MCF 10A (cell line): ENCODE measurements at regions not wholly inside any gene's neighbourhood (a gene's known extent, or its start where the extent isn't known, plus 50 kb on each side); places are given as distances from the start of the nearest gene placed in this dataset.

Experiments
- BruUV-seq: library from RNA; stranded (reverse); fragments of 400-500 nt; replicated peaks from 2 replicates; lab custom pipeline; 2021; lab: Mats Ljungman, UMichigan
- CTCF ChIA-PET: fragments of 300-600 bp; sonication (Branson Sonifier 250); formaldehyde crosslinking; extraction: SDS; loops from one replicate; lab custom pipeline; 2021; ENCODE audit warnings: antibody characterized with exemption, inconsistent platforms; lab: Yijun Ruan, JAX
- POLR2A ChIA-PET: fragments of 300-600, 350-650 bp; sonication (Branson Sonifier 250); formaldehyde crosslinking; extraction: SDS; loops from one replicate; lab custom pipeline; 2020; ENCODE audit warnings: antibody characterized with exemption, inconsistent platforms; lab: Yijun Ruan, JAX
- DNase-seq: peaks from one replicate; pipeline ENCODE4 v3.0.0-alpha.2; 2018; ENCODE audit not compliant: unreplicated experiment
- H3K27ac Mint-ChIP-seq: one replicate; pipeline ENCODE4 v1.8.0; 2022; ENCODE audit warnings: mild to moderate bottlenecking, low read depth, mixed read lengths; ENCODE audit not compliant: unreplicated experiment
- H3K27me3 Mint-ChIP-seq: one replicate; pipeline ENCODE4 v1.8.0; 2022; ENCODE audit warnings: mixed read lengths; ENCODE audit not compliant: insufficient read depth, unreplicated experiment
- H3K36me3 Mint-ChIP-seq: one replicate; pipeline ENCODE4 v1.8.0; 2022; ENCODE audit warnings: mild to moderate bottlenecking, moderate library complexity, mixed read lengths; ENCODE audit not compliant: insufficient read depth, unreplicated experiment
- H3K4me1 Mint-ChIP-seq: one replicate; pipeline ENCODE4 v1.8.0; 2022; ENCODE audit warnings: mixed read lengths; ENCODE audit not compliant: insufficient read depth, unreplicated experiment
- H3K4me3 Mint-ChIP-seq: one replicate; pipeline ENCODE4 v1.8.0; 2022; ENCODE audit warnings: mild to moderate bottlenecking, moderate library complexity, mixed read lengths; ENCODE audit not compliant: unreplicated experiment
- H3K9me3 Mint-ChIP-seq: one replicate; pipeline ENCODE4 v1.8.0; 2022; ENCODE audit warnings: mixed read lengths; ENCODE audit not compliant: unreplicated experiment
- intact Hi-C: fragments of 100-400 bp; cut with micrococcal nuclease; formaldehyde crosslinking; loops from 2 replicates; pipeline ENCODE4 v1.14.1; 2022
- TF ChIP-seq, protein P1 (sequence below): fragments of 200-600 bp; IDR thresholded peaks from one replicate; pipeline ENCODE4 v1.8.0; 2022; ENCODE audit warnings: antibody characterized with exemption, mild to moderate bottlenecking; ENCODE audit not compliant: unreplicated experiment

DNA sequence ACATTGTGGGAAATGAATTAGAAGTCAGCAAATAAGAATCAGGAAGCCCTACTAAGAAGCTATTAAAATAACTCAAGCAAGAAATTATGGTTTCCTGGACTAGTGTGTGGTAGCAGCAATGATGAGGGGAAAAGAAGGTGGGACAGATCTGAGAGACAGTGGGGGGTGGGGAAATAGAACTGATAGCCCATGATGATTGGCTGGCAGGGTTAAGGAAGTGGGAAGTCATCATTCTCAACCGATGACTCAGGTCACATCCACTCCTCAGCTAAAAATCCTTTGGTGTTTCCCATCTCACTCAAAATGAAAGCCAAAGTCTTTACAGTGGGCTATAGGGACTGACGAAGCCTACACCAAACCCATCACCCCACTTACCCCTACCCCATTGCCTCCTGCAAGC is 153.9 kb upstream of the ARHGEF26 start:
- TF ChIP-seq, protein P1, sequence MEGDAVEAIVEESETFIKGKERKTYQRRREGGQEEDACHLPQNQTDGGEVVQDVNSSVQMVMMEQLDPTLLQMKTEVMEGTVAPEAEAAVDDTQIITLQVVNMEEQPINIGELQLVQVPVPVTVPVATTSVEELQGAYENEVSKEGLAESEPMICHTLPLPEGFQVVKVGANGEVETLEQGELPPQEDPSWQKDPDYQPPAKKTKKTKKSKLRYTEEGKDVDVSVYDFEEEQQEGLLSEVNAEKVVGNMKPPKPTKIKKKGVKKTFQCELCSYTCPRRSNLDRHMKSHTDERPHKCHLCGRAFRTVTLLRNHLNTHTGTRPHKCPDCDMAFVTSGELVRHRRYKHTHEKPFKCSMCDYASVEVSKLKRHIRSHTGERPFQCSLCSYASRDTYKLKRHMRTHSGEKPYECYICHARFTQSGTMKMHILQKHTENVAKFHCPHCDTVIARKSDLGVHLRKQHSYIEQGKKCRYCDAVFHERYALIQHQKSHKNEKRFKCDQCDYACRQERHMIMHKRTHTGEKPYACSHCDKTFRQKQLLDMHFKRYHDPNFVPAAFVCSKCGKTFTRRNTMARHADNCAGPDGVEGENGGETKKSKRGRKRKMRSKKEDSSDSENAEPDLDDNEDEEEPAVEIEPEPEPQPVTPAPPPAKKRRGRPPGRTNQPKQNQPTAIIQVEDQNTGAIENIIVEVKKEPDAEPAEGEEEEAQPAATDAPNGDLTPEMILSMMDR, result no peak
- POLR2A ChIA-PET, result no interaction called here
- no peak for DNase-seq
- intact Hi-C loops, result no loop called here
- BruUV-seq, result no TSS peak
- Mint-ChIP-seq H3K4me1 (no peaks in the 10 kb centered on the region), H3K27ac (no peak overlapping the region), H3K27me3 (no peaks in the 10 kb centered on the region), H3K4me3 (no peak overlapping the region), H3K36me3 (no peaks in the 10 kb centered on the region), H3K9me3 (peaks cover 11% of the 10 kb centered on the region)
- CTCF ChIA-PET, result interaction anchor here (0.5 to 0.6 kb wide), 3 partner anchors 30 to 534 kb away, joined by 3 to 4 read pairs (median 3); no protein-coding TSS in a partner anchor

DNA sequence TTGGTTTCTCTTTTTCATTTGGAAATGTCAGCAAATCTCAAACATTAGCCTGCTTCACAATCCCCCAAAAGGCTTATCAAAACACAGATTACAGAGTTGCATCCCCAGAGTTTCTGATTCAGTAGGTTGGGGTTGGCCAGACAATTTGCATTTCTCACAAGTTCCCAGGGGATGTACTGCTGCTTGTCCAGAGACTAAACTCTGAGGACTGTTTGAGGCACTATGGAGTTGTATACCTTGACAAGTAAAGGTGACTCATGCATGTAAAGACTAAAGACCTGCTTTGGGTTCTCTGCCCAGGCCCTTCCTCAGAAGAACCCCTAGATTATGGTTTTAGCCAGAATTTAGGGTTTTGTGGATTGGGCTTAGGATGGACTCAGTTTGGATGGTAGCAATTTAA is 151.1 kb upstream of the ARHGEF26 start:
- intact Hi-C loops, result loop anchor here (5.0 to 10.0 kb wide), 2 partner anchors 375 to 808 kb away; partner anchors contain the start of gene RAP2B
- Mint-ChIP-seq H3K27me3 (no peaks in the 10 kb centered on the region), H3K4me1 (no peaks in the 10 kb centered on the region), H3K4me3 (no peak overlapping the region), H3K9me3 (peaks cover 11% of the 10 kb centered on the region), H3K27ac (no peak overlapping the region), H3K36me3 (no peaks in the 10 kb centered on the region)
- POLR2A ChIA-PET, result interaction anchor here (0.6 to 1.5 kb wide), 5 partner anchors 9 to 809 kb away, joined by 3 to 4 read pairs (median 3); no protein-coding TSS in a partner anchor
- TF ChIP-seq, protein P1, result no peak
- no peak for DNase-seq
- BruUV-seq, result no TSS peak
- CTCF ChIA-PET, result interaction anchor here (0.6 to 4.1 kb wide), 22 partner anchors 9 to 944 kb away, joined by 3 to 17 read pairs (median 4); no protein-coding TSS in a partner anchor

DNA sequence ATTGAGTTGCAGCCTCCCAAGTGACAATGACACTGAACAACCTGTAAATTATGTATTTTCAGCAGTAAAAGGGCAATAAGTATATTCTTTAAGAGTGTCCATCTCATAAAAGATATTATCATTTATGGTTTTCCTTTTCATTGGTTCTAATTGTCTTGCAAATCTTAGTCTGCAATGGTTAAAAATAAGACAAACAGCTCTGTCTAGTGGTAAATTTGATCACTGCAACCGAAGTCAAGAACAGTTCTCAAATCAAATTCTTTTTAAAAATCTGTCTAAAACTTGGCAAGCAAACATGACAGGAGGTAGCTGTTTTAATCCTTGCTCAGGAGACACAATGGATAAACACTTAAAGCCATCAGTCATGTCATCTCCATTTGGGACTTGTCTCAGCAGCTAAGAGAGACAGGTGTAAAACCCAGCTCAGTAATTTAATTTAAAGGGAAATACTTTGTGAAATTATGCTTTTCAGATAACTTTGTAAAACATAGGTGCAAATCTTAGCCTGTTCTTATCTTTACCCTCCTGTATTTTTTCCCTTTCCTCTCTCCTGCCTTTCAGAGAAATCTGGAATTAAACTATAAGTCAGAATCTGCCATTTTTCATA is 150.3 kb upstream of the ARHGEF26 start:
- Mint-ChIP-seq H3K27ac (no peak overlapping the region), H3K9me3 (peaks cover 11% of the 10 kb centered on the region), H3K4me3 (no peak overlapping the region), H3K36me3 (no peaks in the 10 kb centered on the region), H3K4me1 (no peaks in the 10 kb centered on the region), H3K27me3 (no peaks in the 10 kb centered on the region)
- no TSS peak for BruUV-seq
- DNase-seq, result peak; percentile 30
- ChIA-PET CTCF (interaction anchor here (0.6 to 4.1 kb wide), 23 partner anchors 8 to 807 kb away, joined by 3 to 17 read pairs (median 4); no protein-coding TSS in a partner anchor), POLR2A (interaction anchor here (0.7 to 1.5 kb wide), 3 partner anchors 10 to 809 kb away, joined by 3 to 4 read pairs (median 4); no protein-coding TSS in a partner anchor)
- intact Hi-C loops, result loop anchor here (5.0 to 10.0 kb wide), 2 partner anchors 376 to 809 kb away; partner anchors contain the start of gene RAP2B
- TF ChIP-seq, protein P1, result peak; percentile 33

DNA sequence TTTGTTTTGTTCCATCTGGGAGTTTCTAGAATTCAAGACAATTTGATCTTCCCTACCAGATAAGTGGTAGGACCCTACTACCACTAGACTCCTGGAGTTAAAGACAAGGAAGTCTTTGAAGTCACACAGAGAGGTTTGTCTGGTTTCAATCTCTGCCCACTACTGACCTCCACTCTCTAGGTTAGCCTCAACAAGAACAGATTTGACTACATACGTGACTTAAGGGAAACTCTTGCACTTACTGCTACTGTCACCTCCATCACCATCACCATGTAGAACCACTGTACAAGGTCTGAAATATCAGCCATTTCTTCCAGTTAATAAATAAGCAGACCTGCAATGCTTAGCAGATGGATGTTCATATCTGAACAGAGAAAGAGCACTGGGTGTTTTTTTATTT is 148.3 kb upstream of the ARHGEF26 start:
- Mint-ChIP-seq H3K9me3 (peaks cover 7% of the 10 kb centered on the region), H3K27me3 (no peaks in the 10 kb centered on the region), H3K4me1 (no peaks in the 10 kb centered on the region), H3K27ac (no peak overlapping the region), H3K4me3 (no peak overlapping the region), H3K36me3 (no peaks in the 10 kb centered on the region)
- TF ChIP-seq, protein P1, result no peak
- no peak for DNase-seq
- intact Hi-C loops, result loop anchor here (5.0 to 10.0 kb wide), 2 partner anchors 378 to 811 kb away; partner anchors contain the start of gene RAP2B
- BruUV-seq, result no TSS peak
- POLR2A ChIA-PET, result no interaction called here
- CTCF ChIA-PET, result no interaction called here
